Caco-2 (cell line): ENCODE measurements at regions not wholly inside any gene's neighbourhood (a gene's known extent, or its start where the extent isn't known, plus 50 kb on each side); places are given as distances from the start of the nearest gene placed in this dataset.
"Not testable (repeated sequence)": the region's sequence is repeated elsewhere in the genome, so short reads cannot be mapped to it uniquely, and the experiment has no call there.

ENCODE experiments used
- BruUV-seq: library from RNA; stranded (reverse); fragments of 400-500 nt; replicated peaks from 2 replicates; lab custom pipeline; 2021; lab: Mats Ljungman, UMichigan
- CTCF ChIA-PET: fragments of 300-600 bp; sonication (Branson Sonifier 250); formaldehyde crosslinking; loops from one replicate; lab custom pipeline; 2022; ENCODE audit warnings: antibody characterized with exemption; lab: Charles Lee
- POLR2A ChIA-PET: fragments of 300-600 bp; sonication (Branson Sonifier 250); formaldehyde crosslinking; loops from one replicate; lab custom pipeline; 2022; ENCODE audit warnings: antibody characterized with exemption; lab: Charles Lee
- DNase-seq, 2 experiments: peaks; one replicate each; pipeline versions ENCODE4 v3.0.0 to v3.0.0-alpha.2; 2020 to 2022
- H3K27me3 ChIP-seq: replicated peaks from 2 replicates; pipeline ENCODE4 v1.6.0; 2011; ENCODE audit warnings: low read length; ENCODE audit not compliant: control insufficient read depth, insufficient read depth
- H3K36me3 ChIP-seq: 2 replicates; pipeline ENCODE4 v1.5.1; 2011; ENCODE audit warnings: low read length; ENCODE audit not compliant: control insufficient read depth, insufficient read depth
- H3K4me1 ChIP-seq: fragments of 250-450 bp; sonication (Bioruptor Pico); 2 replicates; pipeline ENCODE4 v1.5.1; 2020; ENCODE audit warnings: mild to moderate bottlenecking
- H3K4me3 ChIP-seq: 2 replicates; pipeline ENCODE4 v1.5.1; 2011; ENCODE audit warnings: low read depth, mild to moderate bottlenecking, control low read depth, low read length
- H3K9me3 ChIP-seq: fragments of 250-450 bp; sonication (Bioruptor Pico); 2 replicates; pipeline ENCODE4 v1.5.1; 2020; ENCODE audit warnings: mild to moderate bottlenecking, moderate library complexity
- H3K27ac Mint-ChIP-seq: one replicate; pipeline ENCODE4 v1.8.0; 2022; ENCODE audit warnings: mixed read lengths; ENCODE audit not compliant: unreplicated experiment
- H3K27me3 Mint-ChIP-seq: one replicate; pipeline ENCODE4 v1.8.0; 2022; ENCODE audit warnings: mixed read lengths; ENCODE audit not compliant: insufficient read depth, unreplicated experiment
- H3K36me3 Mint-ChIP-seq: one replicate; pipeline ENCODE4 v1.8.0; 2022; ENCODE audit warnings: mild to moderate bottlenecking, mixed read lengths; ENCODE audit not compliant: insufficient read depth, unreplicated experiment
- H3K4me1 Mint-ChIP-seq: one replicate; pipeline ENCODE4 v1.8.0; 2022; ENCODE audit warnings: low read depth, mixed read lengths; ENCODE audit not compliant: unreplicated experiment
- H3K4me3 Mint-ChIP-seq: one replicate; pipeline ENCODE4 v1.8.0; 2022; ENCODE audit warnings: mild to moderate bottlenecking, moderate library complexity, mixed read lengths; ENCODE audit not compliant: unreplicated experiment
- H3K9me3 Mint-ChIP-seq: one replicate; pipeline ENCODE4 v1.8.0; 2022; ENCODE audit warnings: mixed read lengths; ENCODE audit not compliant: unreplicated experiment
- CTCF ChIP-seq, 2 experiments: fragments of 200-600 bp in 1 of 2; IDR thresholded peaks; 1 replicate in 1 of 2; 2 replicates in 1 of 2; pipeline versions ENCODE4 v1.5.1 to v1.8.0; 2011 to 2022; ENCODE audit warnings: antibody characterized with exemption in 1 of 2, control low read depth in 1 of 2, inconsistent platforms in 1 of 2, low read depth in 1 of 2, low read length in 1 of 2, mild to moderate bottlenecking in 1 of 2, moderate library complexity in 1 of 2; ENCODE audit not compliant: insufficient read depth in 1 of 2, severe bottlenecking in 1 of 2, unreplicated experiment in 1 of 2
- intact Hi-C: fragments of 100-400 bp; cut with micrococcal nuclease; formaldehyde crosslinking; loops from one replicate; pipeline ENCODE4 v1.10.0; 2022; ENCODE audit not compliant: unreplicated experiment

GRCh38 chr4:143789618-143790017, 89.1 kb upstream of the FREM3 start:
- H3K4me3 ChIP-seq, H3K4me1 ChIP-seq, H3K36me3 Mint-ChIP-seq, BruUV-seq, H3K27me3 Mint-ChIP-seq, H3K27me3 ChIP-seq, H3K9me3 ChIP-seq, DNase-seq, H3K4me3 Mint-ChIP-seq, H3K9me3 Mint-ChIP-seq, H3K36me3 ChIP-seq, H3K4me1 Mint-ChIP-seq, CTCF ChIA-PET, H3K27ac Mint-ChIP-seq, intact Hi-C loops, POLR2A ChIA-PET: not testable (repeated sequence)

- Mint-ChIP-seq H3K27ac (no peak overlapping the region), H3K27me3 (peaks cover 2% of the 10 kb centered on the region), H3K9me3 (peaks cover 19% of the 10 kb centered on the region), H3K4me3 (no peak overlapping the region), H3K36me3 (no peaks in the 10 kb centered on the region), H3K4me1 (no peaks in the 10 kb centered on the region)
- no peaks in the 10 kb centered on the region for H3K36me3 ChIP-seq
- ChIA-PET POLR2A (no interaction called here), CTCF (no interaction called here)
- no peak for DNase-seq
- H3K4me1 ChIP-seq = no peaks in the 10 kb centered on the region
- BruUV-seq = no TSS peak
- H3K4me3 ChIP-seq = no peak overlapping the region
- no peaks in the 10 kb centered on the region for H3K9me3 ChIP-seq
- no peak for TF ChIP-seq CTCF (IDR thresholded peaks at IDR 0.05; ENCODE audit: insufficient read depth in 1 of 2, low read depth in 1 of 2, low read length in 1 of 2, severe bottlenecking in 1 of 2, unreplicated experiment in 1 of 2)
- H3K27me3 ChIP-seq = no peaks in the 10 kb centered on the region
- intact Hi-C loops = no loop called here
These were observed 84.1 kb upstream of the FREM3 start for GRCh38 chr4:143784567-143784966.

GRCh38 chr4:143782521-143782920, 82.0 kb upstream of the FREM3 start:
- POLR2A ChIA-PET = no interaction called here
- CTCF ChIA-PET = no interaction called here
- no peaks in the 10 kb centered on the region for H3K36me3 Mint-ChIP-seq
- Histone ChIP-seq H3K4me1 (no peaks in the 10 kb centered on the region), H3K27me3 (no peaks in the 10 kb centered on the region), H3K9me3 (no peaks in the 10 kb centered on the region), H3K36me3 (no peaks in the 10 kb centered on the region), H3K4me3 (no peak overlapping the region)
- DNase-seq = no peak
- peaks cover 19% of the 10 kb centered on the region for H3K9me3 Mint-ChIP-seq
- no peak for TF ChIP-seq CTCF (IDR thresholded peaks at IDR 0.05; ENCODE audit: insufficient read depth in 1 of 2, low read depth in 1 of 2, low read length in 1 of 2, severe bottlenecking in 1 of 2, unreplicated experiment in 1 of 2)
- no TSS peak for BruUV-seq
- no peak overlapping the region for H3K4me3 Mint-ChIP-seq
- H3K27ac Mint-ChIP-seq = no peak overlapping the region
- no peaks in the 10 kb centered on the region for H3K4me1 Mint-ChIP-seq
- H3K27me3 Mint-ChIP-seq = no peaks in the 10 kb centered on the region
- intact Hi-C loops = no loop called here
